PC-9 (cell line): ENCODE measurements at regions not wholly inside any gene's neighbourhood (a gene's known extent, or its start where the extent isn't known, plus 50 kb on each side); places are given as distances from the start of the nearest gene placed in this dataset.

Experiments
- BruUV-seq: library from RNA; stranded (reverse); fragments of 400-500 nt; replicated peaks from 2 replicates; lab custom pipeline; 2021; lab: Mats Ljungman, UMichigan
- CTCF ChIA-PET: fragments of 300-600 bp; sonication (Branson Sonifier 250); formaldehyde crosslinking; loops from one replicate; lab custom pipeline; 2022; ENCODE audit warnings: antibody characterized with exemption; lab: Charles Lee
- POLR2A ChIA-PET: fragments of 300-600 bp; sonication (Branson Sonifier 250); formaldehyde crosslinking; loops from one replicate; lab custom pipeline; 2022; ENCODE audit warnings: antibody characterized with exemption; ENCODE audit not compliant: unreplicated experiment; lab: Charles Lee
- DNase-seq, 2 experiments: peaks; one replicate each; pipeline versions ENCODE4 v3.0.0 to v3.0.0-alpha.2; 2015 to 2022; ENCODE audit warnings: mixed read lengths in 1 of 2
- H2AFZ ChIP-seq: fragments of 200-600 bp; sonication (generic); 2 replicates; pipeline ENCODE4 v1.8.1; 2017; ENCODE audit warnings: antibody characterized with exemption
- H3F3A ChIP-seq: fragments of 200-600 bp; sonication (generic); 2 replicates; pipeline ENCODE4 v1.8.1; 2017; ENCODE audit warnings: antibody characterized with exemption, mild to moderate bottlenecking, low read depth; ENCODE audit not compliant: insufficient read depth
- H3K27ac ChIP-seq: fragments of 200-600 bp; sonication (generic); 2 replicates; pipeline ENCODE4 v1.6.1; 2016; ENCODE audit warnings: mixed run types
- H3K27me3 ChIP-seq: fragments of 200-600 bp; sonication (generic); 2 replicates; pipeline ENCODE4 v1.6.1; 2016; ENCODE audit warnings: low read depth, mixed run types; ENCODE audit not compliant: insufficient read depth
- H3K36me3 ChIP-seq: fragments of 200-600 bp; sonication (generic); 2 replicates; pipeline ENCODE4 v1.6.1; 2016; ENCODE audit warnings: low read depth, mixed run types
- H3K4me1 ChIP-seq: fragments of 200-600 bp; sonication (generic); replicated peaks from 2 replicates; pipeline ENCODE4 v1.6.1; 2016; ENCODE audit warnings: mixed run types; ENCODE audit not compliant: insufficient read depth
- H3K4me2 ChIP-seq: fragments of 200-600 bp; sonication (generic); 2 replicates; pipeline ENCODE4 v1.6.1; 2017; ENCODE audit warnings: mixed run types
- H3K4me3 ChIP-seq: fragments of 200-600 bp; sonication (generic); 2 replicates; pipeline ENCODE4 v1.6.1; 2016; ENCODE audit warnings: mixed run types
- H3K79me2 ChIP-seq: fragments of 200-600 bp; sonication (generic); 2 replicates; pipeline ENCODE4 v1.6.1; 2017; ENCODE audit warnings: low read depth, mixed run types
- H3K9me2 ChIP-seq: fragments of 200-600 bp; sonication (generic); 2 replicates; pipeline ENCODE4 v1.8.1; 2017; ENCODE audit warnings: mild to moderate bottlenecking; ENCODE audit not compliant: insufficient read depth
- H3K9me3 ChIP-seq: fragments of 200-600 bp; sonication (generic); 2 replicates; pipeline ENCODE4 v1.8.1; 2016; ENCODE audit warnings: low read depth; ENCODE audit not compliant: insufficient read depth
- H4K20me1 ChIP-seq: fragments of 200-600 bp; sonication (generic); 2 replicates; pipeline ENCODE4 v1.8.1; 2017; ENCODE audit not compliant: insufficient read depth
- EZH2 ChIP-seq: fragments of 200-600 bp; sonication (generic); IDR thresholded peaks from 2 replicates; pipeline ENCODE4 v1.8.0; 2017; ENCODE audit warnings: antibody characterized with exemption, low read depth
- intact Hi-C: fragments of 100-400 bp; cut with micrococcal nuclease; formaldehyde crosslinking; loops from one replicate; pipeline ENCODE4 v1.10.0; 2022; ENCODE audit not compliant: unreplicated experiment
- TF ChIP-seq, protein P1 (sequence below): fragments of 200-600 bp; sonication (generic); conservative IDR thresholded peaks from 2 replicates; pipeline ENCODE4 v1.6.1; 2017; ENCODE audit warnings: mixed run types, antibody characterized with exemption, mild to moderate bottlenecking, moderate library complexity

DNA sequence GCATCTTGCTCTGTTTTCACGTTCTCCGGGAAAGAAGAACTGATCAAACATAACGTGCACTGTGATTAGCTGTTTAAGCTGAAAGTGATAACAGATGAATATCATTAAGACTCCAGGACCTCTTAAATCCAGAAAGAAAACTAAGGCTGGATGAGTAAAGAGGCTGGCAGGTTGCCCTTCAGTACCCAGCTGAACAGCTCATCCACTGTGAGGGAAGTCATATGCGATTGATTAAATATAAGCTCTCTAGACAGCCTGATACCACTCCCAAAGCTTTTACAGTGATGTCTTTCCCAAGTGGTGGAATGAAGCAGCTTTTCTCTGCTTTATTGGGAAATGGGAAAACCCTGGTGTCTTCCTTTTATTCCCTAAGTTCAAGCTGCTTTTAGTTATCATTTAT lies 116.9 kb downstream of the EFNB2 start:
- ChIA-PET CTCF (no interaction called here), POLR2A (no interaction called here)
- Histone ChIP-seq H3K9me3 (no peaks in the 10 kb centered on the region), H3K27me3 (no peaks in the 10 kb centered on the region), H3K4me2 (no peak overlapping the region), H3K4me3 (no peak overlapping the region), H4K20me1 (no peaks in the 10 kb centered on the region), H3K27ac (no peak overlapping the region), H3K9me2 (no peaks in the 10 kb centered on the region), H3K79me2 (no peaks in the 10 kb centered on the region), H2AFZ (no peak overlapping the region), H3K4me1 (no peaks in the 10 kb centered on the region), H3F3A (no peaks in the 10 kb centered on the region), H3K36me3 (no peaks in the 10 kb centered on the region)
- intact Hi-C loops, result no loop called here
- DNase-seq, result no peak
- no peak for TF ChIP-seq EZH2
- TF ChIP-seq, protein P1, sequence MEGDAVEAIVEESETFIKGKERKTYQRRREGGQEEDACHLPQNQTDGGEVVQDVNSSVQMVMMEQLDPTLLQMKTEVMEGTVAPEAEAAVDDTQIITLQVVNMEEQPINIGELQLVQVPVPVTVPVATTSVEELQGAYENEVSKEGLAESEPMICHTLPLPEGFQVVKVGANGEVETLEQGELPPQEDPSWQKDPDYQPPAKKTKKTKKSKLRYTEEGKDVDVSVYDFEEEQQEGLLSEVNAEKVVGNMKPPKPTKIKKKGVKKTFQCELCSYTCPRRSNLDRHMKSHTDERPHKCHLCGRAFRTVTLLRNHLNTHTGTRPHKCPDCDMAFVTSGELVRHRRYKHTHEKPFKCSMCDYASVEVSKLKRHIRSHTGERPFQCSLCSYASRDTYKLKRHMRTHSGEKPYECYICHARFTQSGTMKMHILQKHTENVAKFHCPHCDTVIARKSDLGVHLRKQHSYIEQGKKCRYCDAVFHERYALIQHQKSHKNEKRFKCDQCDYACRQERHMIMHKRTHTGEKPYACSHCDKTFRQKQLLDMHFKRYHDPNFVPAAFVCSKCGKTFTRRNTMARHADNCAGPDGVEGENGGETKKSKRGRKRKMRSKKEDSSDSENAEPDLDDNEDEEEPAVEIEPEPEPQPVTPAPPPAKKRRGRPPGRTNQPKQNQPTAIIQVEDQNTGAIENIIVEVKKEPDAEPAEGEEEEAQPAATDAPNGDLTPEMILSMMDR, result no peak
- BruUV-seq, result no TSS peak

- Histone ChIP-seq H4K20me1 (no peaks in the 10 kb centered on the region), H3K9me3 (no peaks in the 10 kb centered on the region), H3K27me3 (no peaks in the 10 kb centered on the region), H3K79me2 (no peaks in the 10 kb centered on the region), H3K4me3 (no peak overlapping the region), H3K36me3 (no peaks in the 10 kb centered on the region), H3K27ac (no peak overlapping the region), H3K4me2 (no peak overlapping the region), H2AFZ (no peak overlapping the region), H3K9me2 (no peaks in the 10 kb centered on the region), H3K4me1 (no peaks in the 10 kb centered on the region), H3F3A (no peaks in the 10 kb centered on the region)
- intact Hi-C loops, result no loop called here
- BruUV-seq, result no TSS peak
- DNase-seq, result no peak
- CTCF ChIA-PET, result no interaction called here
- POLR2A ChIA-PET, result no interaction called here
- TF ChIP-seq, protein P1, result no peak
Observed at GRCh38 chr13:106417467-106418110, 117.9 kb downstream of the EFNB2 start.

DNA sequence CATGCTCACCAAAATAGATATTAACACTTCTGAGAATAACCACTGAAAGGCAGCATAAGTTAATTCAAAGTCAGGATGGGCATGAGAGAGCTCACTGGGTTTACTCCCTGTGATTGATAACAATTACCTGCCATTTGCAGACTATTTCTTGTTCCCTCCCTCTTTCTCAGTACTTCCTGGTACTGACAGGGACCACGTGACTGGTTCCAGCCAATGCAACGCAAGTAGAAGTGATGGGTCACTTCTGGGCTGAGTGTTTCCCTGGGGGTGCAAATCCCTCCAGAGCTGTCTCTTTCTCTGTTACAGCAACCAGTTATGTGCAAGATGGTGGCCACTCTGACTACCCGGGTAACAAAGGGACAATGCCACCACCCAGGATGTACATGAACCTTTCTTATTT lies 118.8 kb downstream of the EFNB2 start:
- no peaks in the 10 kb centered on the region for H3K9me3 ChIP-seq
- H4K20me1 ChIP-seq, result no peaks in the 10 kb centered on the region
- no peak overlapping the region for H3K27ac ChIP-seq
- H3K4me1 ChIP-seq, result no peaks in the 10 kb centered on the region
- H2AFZ ChIP-seq, result no peak overlapping the region
- H3K9me2 ChIP-seq, result no peaks in the 10 kb centered on the region
- TF ChIP-seq, protein P1, result no peak
- TF ChIP-seq EZH2, result no peak
- intact Hi-C loops, result no loop called here
- no peaks in the 10 kb centered on the region for H3F3A ChIP-seq
- no TSS peak for BruUV-seq
- ChIA-PET POLR2A (no interaction called here), CTCF (no interaction called here)
- no peak for DNase-seq
- H3K79me2 ChIP-seq, result no peaks in the 10 kb centered on the region
- H3K36me3 ChIP-seq, result no peaks in the 10 kb centered on the region
- H3K4me3 ChIP-seq, result no peak overlapping the region
- H3K4me2 ChIP-seq, result no peak overlapping the region
- H3K27me3 ChIP-seq, result no peaks in the 10 kb centered on the region
